ENCODE measurements at regions not wholly inside any gene's neighbourhood (a gene's known extent, or its start where the extent isn't known, plus 50 kb on each side); places are given as distances from the start of the nearest gene placed in this dataset.

DNA sequence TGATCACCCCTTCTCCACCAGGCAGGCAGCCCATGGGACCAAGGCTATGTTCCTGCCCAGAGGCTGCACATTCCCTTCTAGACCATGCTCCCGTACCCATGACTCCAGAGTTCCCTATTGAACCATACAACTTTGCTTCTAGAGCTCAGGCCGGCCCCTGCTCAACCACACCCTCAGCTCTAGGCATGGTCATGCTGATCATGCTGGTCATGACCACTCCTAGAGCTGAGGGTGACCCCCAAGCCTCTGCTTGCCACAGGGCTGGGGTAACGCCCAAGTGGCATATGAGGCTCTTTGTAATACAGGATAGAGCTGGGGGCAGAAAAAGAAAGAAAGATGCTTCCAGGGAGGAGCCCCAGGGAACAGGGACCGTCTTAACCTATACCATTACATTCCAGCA is 301.8 kb downstream of the SP3 start:
- no peak for TF ChIP-seq EZH2phosphoT487 (IDR thresholded peaks at IDR 0.05; ENCODE audit: borderline replicate concordance)
- no peak for TF ChIP-seq CTCF (conservative IDR thresholded peaks at IDR 0.05; ENCODE audit: low read length)
